Left lung (tissue), 4 donors: ENCODE measurements at regions not wholly inside any gene's neighbourhood (a gene's known extent, or its start where the extent isn't known, plus 50 kb on each side); places are given as distances from the start of the nearest gene placed in this dataset.

Experiments
- ATAC-seq: fragments of 200-7000 bp; cut with Tn5 transposase; one replicate; pipeline ENCODE4 v1.9.1; 2020; ENCODE audit warnings: moderate library complexity
- DNase-seq, 4 donors: peaks; one replicate each; pipeline ENCODE4 v3.0.0-alpha.2; 2013 to 2020
- H3K27ac ChIP-seq, 2 donors: fragments of 200-600 bp; sonication (generic) in 1 of 2; one replicate each; pipeline versions ENCODE4 v1.5.0 to v1.8.0; 2020 to 2021
- H3K27me3 ChIP-seq, 2 donors: fragments of 200-600 bp; sonication (generic) in 1 of 2; one replicate each; pipeline versions ENCODE4 v1.5.0 to v1.8.0; 2020 to 2021
- H3K36me3 ChIP-seq, 2 donors: fragments of 200-600 bp; sonication (generic) in 1 of 2; one replicate each; pipeline versions ENCODE4 v1.5.0 to v1.8.0; 2020 to 2021
- H3K4me1 ChIP-seq, 2 donors: fragments of 200-600 bp; one replicate each; pipeline ENCODE4 v1.8.0; 2021
- H3K4me3 ChIP-seq, 2 donors: fragments of 200-600 bp; sonication (generic) in 1 of 2; one replicate each; pipeline versions ENCODE4 v1.5.0 to v1.8.0; 2020 to 2021; ENCODE audit warnings: mild to moderate bottlenecking in 1 of 2
- H3K9me3 ChIP-seq, 2 donors: fragments of 200-600 bp; sonication (generic) in 1 of 2; one replicate each; pipeline versions ENCODE4 v1.5.0 to v1.8.0; 2020 to 2021
- intact Hi-C, 2 donors: fragments of 100-400 bp; cut with DNase I; formaldehyde crosslinking; loops; one replicate each; pipeline versions ENCODE4 v1.11.2 to v1.14.2; 2022
- TF ChIP-seq, protein P1 (sequence below), 2 donors: fragments of 200-600 bp; sonication (generic) in 1 of 2; IDR thresholded peaks; one replicate each; pipeline versions ENCODE4 v1.5.0 to v1.8.0; 2021; ENCODE audit warnings: antibody characterized with exemption in 2 of 2
- donor health status: DM: no; HTN: yes; CAD: no.
- donor health status: DM: no; HTN: no; CAD: no.

DNA sequence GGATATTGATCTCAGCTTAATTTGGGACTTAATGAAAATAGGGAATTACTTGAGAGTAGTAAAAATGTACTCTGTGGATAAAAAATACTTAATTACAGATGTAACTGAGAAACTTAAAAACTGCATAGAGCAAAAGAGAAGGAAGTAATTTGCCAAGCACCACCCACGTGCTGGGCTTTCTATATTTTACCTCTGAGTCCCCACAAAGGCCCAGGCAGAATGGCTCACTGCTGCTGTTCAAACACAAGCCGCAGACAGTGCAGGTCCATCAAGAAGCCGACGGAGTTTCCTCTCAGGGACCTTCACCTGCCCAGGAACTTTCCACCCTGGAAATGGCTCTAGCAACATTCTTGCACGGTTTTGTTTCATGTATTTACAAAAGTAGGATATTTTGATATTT, 77.2 kb upstream of the TRPM1 start:
- TF ChIP-seq, protein P1, sequence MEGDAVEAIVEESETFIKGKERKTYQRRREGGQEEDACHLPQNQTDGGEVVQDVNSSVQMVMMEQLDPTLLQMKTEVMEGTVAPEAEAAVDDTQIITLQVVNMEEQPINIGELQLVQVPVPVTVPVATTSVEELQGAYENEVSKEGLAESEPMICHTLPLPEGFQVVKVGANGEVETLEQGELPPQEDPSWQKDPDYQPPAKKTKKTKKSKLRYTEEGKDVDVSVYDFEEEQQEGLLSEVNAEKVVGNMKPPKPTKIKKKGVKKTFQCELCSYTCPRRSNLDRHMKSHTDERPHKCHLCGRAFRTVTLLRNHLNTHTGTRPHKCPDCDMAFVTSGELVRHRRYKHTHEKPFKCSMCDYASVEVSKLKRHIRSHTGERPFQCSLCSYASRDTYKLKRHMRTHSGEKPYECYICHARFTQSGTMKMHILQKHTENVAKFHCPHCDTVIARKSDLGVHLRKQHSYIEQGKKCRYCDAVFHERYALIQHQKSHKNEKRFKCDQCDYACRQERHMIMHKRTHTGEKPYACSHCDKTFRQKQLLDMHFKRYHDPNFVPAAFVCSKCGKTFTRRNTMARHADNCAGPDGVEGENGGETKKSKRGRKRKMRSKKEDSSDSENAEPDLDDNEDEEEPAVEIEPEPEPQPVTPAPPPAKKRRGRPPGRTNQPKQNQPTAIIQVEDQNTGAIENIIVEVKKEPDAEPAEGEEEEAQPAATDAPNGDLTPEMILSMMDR (IDR thresholded peaks at IDR 0.05), result no peak
- DNase-seq, result no peak
- Histone ChIP-seq H3K4me3 (no peak overlapping the region), H3K9me3 (peaks cover 0 to 14% of the 10 kb centered on the region in 2 donors), H3K36me3 (no peaks in the 10 kb centered on the region), H3K27ac (no peak overlapping the region), H3K27me3 (no peaks in the 10 kb centered on the region), H3K4me1 (no peaks in the 10 kb centered on the region)
- intact Hi-C loops, result no loop called here
- no peak for ATAC-seq

DNA sequence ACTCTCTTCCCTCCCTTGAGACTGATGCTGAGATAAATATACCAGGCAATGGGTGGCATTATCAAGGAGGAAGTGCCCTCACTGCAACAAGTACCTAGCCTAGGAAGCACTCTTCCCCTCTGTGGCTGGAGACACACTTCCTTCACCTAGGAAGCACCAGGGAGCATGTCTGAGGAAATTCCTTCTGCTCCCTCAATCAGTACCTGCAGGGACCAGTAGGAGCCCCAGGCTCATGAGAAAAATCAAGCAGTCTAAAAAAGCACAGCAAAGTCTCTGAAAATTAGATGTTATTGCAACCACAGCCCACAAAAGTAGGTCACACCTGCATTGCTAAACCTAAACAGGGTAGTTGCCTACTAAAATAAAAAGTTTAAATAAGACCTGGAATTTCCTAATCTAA, 78.2 kb upstream of the TRPM1 start:
- Histone ChIP-seq H3K9me3 (peaks cover 0 to 14% of the 10 kb centered on the region in 2 donors), H3K4me1 (no peaks in the 10 kb centered on the region), H3K27ac (no peak overlapping the region), H3K4me3 (no peak overlapping the region), H3K36me3 (no peaks in the 10 kb centered on the region), H3K27me3 (no peaks in the 10 kb centered on the region)
- DNase-seq (no peak), ATAC-seq (no peak)
- intact Hi-C loops, result no loop called here
- TF ChIP-seq, protein P1 (IDR thresholded peaks at IDR 0.05), result no peak

DNA sequence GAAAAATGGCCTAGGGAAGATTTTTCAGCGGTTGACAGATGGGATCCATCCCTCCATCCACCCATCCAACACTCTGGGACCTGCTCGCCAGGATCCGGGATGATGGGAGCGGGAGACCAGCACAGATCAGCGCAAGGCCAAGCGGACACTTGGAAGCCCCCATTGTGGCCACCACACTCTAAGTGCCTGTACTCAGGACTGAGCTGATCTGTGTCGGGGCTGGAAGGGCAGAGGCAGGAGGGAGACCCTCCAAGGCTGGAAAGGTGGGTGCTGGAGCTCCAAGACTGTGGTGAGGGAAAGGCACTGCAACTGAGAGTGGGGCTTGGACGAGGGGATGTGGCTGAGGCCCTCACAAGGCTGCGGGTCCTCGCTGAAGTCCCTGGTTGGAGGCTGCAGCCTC, 91.8 kb upstream of the TRPM1 start:
- DNase-seq, result no peak
- Histone ChIP-seq H3K27ac (no peak overlapping the region), H3K27me3 (no peaks in the 10 kb centered on the region), H3K36me3 (no peaks in the 10 kb centered on the region), H3K9me3 (peaks cover 0 to 22% of the 10 kb centered on the region in 2 donors), H3K4me1 (peaks cover 0 to 4% of the 10 kb centered on the region in 2 donors), H3K4me3 (no peak overlapping the region)
- TF ChIP-seq, protein P1 (IDR thresholded peaks at IDR 0.05), result no peak
- intact Hi-C loops, result no loop called here
- ATAC-seq, result no peak

DNA sequence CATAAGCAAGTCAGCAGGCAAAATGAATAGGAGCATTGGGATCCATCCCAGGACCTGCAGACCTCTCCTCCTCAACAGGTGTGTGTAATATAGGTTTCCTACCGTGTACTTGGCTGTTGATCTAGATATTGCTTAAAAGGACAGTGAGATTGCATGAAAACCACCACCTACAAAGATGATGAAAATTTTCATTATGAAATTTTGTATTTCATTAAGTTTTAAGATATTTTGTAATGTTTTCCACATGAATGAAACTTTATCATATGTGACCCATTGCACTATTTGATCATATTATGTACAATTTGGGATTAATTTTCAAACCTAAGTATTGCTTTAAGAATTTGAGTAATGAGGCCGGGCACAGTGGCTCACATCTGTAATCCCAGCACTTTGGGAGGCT, 94.3 kb upstream of the TRPM1 start:
- no peaks in the 10 kb centered on the region for H3K36me3 ChIP-seq
- no peak overlapping the region for H3K27ac ChIP-seq
- TF ChIP-seq, protein P1 (IDR thresholded peaks at IDR 0.05), result no peak
- intact Hi-C loops, result no loop called here
- peaks cover 0 to 4% of the 10 kb centered on the region in 2 donors for H3K4me1 ChIP-seq
- no peak for ATAC-seq
- no peaks in the 10 kb centered on the region for H3K27me3 ChIP-seq
- H3K9me3 ChIP-seq, result no peaks in the 10 kb centered on the region
- DNase-seq, result no peak
- no peak overlapping the region for H3K4me3 ChIP-seq

DNA sequence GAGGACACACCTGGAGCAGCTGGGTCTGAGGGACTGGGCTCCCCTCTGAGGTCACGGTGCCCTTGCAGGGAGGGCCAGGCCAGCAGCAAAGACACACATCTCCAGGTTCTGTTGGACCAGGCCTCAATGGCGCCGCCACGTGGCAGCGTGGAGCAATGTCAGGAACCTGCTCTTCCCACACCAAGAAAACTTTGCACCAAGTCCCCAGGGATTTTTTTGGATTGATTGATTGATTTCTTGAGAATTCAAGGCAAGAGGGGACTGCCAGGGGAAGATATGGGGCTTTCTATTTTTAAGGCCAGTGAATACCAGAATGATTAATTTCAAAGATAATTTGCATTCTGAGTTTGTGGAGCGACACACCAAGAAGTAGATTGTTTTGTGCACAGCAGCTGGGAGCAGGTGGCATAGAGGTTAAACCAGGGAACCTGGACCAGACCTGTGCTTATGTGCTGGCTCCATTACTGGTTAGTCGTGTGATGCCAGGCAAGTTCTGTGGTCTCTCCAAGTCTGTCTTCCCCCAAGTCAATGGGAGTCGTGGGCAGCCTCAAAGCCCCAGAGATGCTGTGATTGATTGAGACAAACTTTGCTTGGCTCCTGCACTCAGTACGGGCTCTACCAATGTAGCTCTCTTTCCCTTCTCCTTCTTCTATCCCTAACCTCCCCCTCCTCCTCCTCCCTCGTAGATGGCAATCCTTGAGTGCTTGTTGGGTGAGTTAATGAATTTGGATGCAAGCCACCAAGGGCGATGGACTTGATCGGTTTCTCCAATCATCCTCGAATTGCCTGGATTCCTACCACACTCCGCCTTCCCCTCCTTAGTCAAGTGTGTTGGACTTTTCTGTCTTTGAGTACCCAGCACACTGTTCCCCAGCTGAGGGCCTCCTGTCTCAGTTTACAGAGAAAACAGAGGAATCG, 96.2 kb upstream of the TRPM1 start:
- Histone ChIP-seq H3K4me3 (no peak overlapping the region), H3K27ac (no peak overlapping the region), H3K36me3 (no peaks in the 10 kb centered on the region), H3K4me1 (peaks cover 0 to 4% of the 10 kb centered on the region in 2 donors), H3K27me3 (no peaks in the 10 kb centered on the region), H3K9me3 (no peaks in the 10 kb centered on the region)
- DNase-seq (peak in 2 of 4 donors; percentile 57 to 91), ATAC-seq (peak; percentile 48)
- TF ChIP-seq, protein P1 (IDR thresholded peaks at IDR 0.05), result peak; percentile 34 to 67
- intact Hi-C loops, result no loop called here
